GM18505 (cell line): ENCODE measurements at regions not wholly inside any gene's neighbourhood (a gene's known extent, or its start where the extent isn't known, plus 50 kb on each side); places are given as distances from the start of the nearest gene placed in this dataset.
"Not testable (repeated sequence)": the region's sequence is repeated elsewhere in the genome, so short reads cannot be mapped to it uniquely, and the experiment has no call there.

Experiments
- ATAC-seq: cut with Tn5 transposase; IDR thresholded peaks from one replicate; pipeline ENCODE4 v1.9.1; 2021; ENCODE audit not compliant: unreplicated experiment
- POLR2A ChIP-seq: IDR thresholded peaks from 4 replicates; pipeline ENCODE4 v1.6.1; 2011; ENCODE audit warnings: borderline replicate concordance; ENCODE audit not compliant: insufficient read depth, insufficient read length; ENCODE audit errors: extremely low read depth

GRCh38 chr10:109282510-109282909 lies 640.8 kb downstream of the XPNPEP1 start:
- ATAC-seq, result no peak
- TF ChIP-seq POLR2A, result no peak

GRCh38 chr10:109281347-109281746 lies 642.0 kb downstream of the XPNPEP1 start:
- ATAC-seq, result no peak
- no peak for TF ChIP-seq POLR2A

GRCh38 chr10:109280837-109281236 lies 642.5 kb downstream of the XPNPEP1 start:
- no peak for TF ChIP-seq POLR2A
- ATAC-seq, result no peak

- ATAC-seq, result no peak
- no peak for TF ChIP-seq POLR2A
Observed at GRCh38 chr10:109277456-109277855, 645.9 kb downstream of the XPNPEP1 start.

GRCh38 chr10:109275960-109276359 lies 647.4 kb downstream of the XPNPEP1 start:
- ATAC-seq, result no peak
- TF ChIP-seq POLR2A, result no peak

GRCh38 chr10:109274681-109275080 lies 648.6 kb downstream of the XPNPEP1 start:
- ATAC-seq, result no peak
- TF ChIP-seq POLR2A, result no peak

GRCh38 chr10:109270173-109270572 lies 653.1 kb downstream of the XPNPEP1 start:
- no peak for ATAC-seq
- TF ChIP-seq POLR2A, result no peak

GRCh38 chr10:109264004-109264403 lies 659.3 kb downstream of the XPNPEP1 start:
- no peak for ATAC-seq

GRCh38 chr10:109261231-109261630 lies 662.1 kb downstream of the XPNPEP1 start:
- ATAC-seq, result no peak
- no peak for TF ChIP-seq POLR2A

More at GRCh38 chr10:109264004-109264403, 659.3 kb downstream of the XPNPEP1 start:
- no peak for TF ChIP-seq POLR2A

GRCh38 chr10:109259293-109259692 lies 664.0 kb downstream of the XPNPEP1 start:
- no peak for TF ChIP-seq POLR2A

GRCh38 chr10:109253306-109253705 lies 670.0 kb downstream of the XPNPEP1 start:
- no peak for ATAC-seq
- no peak for TF ChIP-seq POLR2A

More at GRCh38 chr10:109259293-109259692, 664.0 kb downstream of the XPNPEP1 start:
- no peak for ATAC-seq

- no peak for ATAC-seq
- no peak for TF ChIP-seq POLR2A
Observed at GRCh38 chr10:109250152-109250551, 673.2 kb downstream of the XPNPEP1 start.

- TF ChIP-seq POLR2A, result no peak
- no peak for ATAC-seq
Observed at GRCh38 chr10:109247814-109248213, 675.5 kb downstream of the XPNPEP1 start.

- TF ChIP-seq POLR2A, result no peak
- no peak for ATAC-seq
Observed at GRCh38 chr10:109245821-109246220, 677.5 kb downstream of the XPNPEP1 start.

GRCh38 chr10:109239371-109239770 lies 683.9 kb downstream of the XPNPEP1 start:
- no peak for ATAC-seq
- no peak for TF ChIP-seq POLR2A

GRCh38 chr10:109237682-109238081 lies 685.6 kb downstream of the XPNPEP1 start:
- no peak for TF ChIP-seq POLR2A
- ATAC-seq, result no peak

- ATAC-seq, result no peak
- TF ChIP-seq POLR2A, result no peak
Observed at GRCh38 chr10:109237050-109237449, 686.3 kb downstream of the XPNPEP1 start.

- ATAC-seq, result not testable (repeated sequence)
Observed at GRCh38 chr10:109223533-109223932, 699.8 kb downstream of the XPNPEP1 start.
